Hypothalamus (tissue), 51 donors: ENCODE measurements at regions not wholly inside any gene's neighbourhood (a gene's known extent, or its start where the extent isn't known, plus 50 kb on each side); places are given as distances from the start of the nearest gene placed in this dataset.

Experiments used
- DNase-seq, 51 donors: peaks; one replicate each; lab custom pipeline; 2025; lab: John Stamatoyannopoulos, UW

DNA sequence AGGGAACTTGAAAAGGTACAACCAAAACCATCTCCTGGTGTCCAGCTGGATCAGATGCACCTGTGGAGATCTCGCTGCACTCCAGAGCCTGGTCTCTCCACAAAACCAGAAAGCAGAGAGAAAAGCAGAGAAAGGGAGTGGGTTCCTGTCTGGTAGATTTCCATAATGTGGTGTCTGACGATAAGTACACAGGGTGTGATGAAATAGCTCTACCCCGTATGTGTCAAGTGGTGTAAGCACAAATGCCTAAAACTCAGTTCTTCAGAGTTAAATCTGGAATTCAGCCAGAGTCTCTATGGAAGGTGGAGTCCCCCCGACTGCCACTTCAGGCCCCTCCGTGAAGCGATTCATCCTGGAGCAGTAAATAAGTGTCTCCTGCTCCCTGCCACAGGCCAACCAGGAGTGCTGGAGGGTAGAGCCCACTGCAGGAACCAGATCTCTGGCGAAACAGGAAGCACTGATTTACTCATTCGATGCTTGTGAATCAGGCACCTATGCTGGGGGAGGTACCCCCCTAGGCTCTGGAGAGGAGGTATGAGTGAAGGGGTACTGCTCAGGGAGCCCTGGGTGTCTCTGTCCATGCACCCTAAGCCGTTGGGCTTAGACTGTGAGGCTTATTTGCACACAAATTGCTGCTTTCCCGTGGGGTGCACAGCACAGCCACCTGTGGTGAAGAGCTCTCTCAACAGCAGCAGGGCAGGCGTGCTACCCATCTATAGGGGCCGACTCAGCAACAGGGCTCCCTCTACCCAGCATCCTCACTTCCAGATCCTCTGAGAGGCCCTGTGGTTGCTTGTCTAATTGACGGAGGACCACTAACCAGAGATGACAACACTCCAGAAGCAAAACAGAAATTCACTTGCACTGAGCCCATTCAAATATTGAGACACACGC, 97.1 kb upstream of the MYOCD start:
- DNase-seq = no peak

DNA sequence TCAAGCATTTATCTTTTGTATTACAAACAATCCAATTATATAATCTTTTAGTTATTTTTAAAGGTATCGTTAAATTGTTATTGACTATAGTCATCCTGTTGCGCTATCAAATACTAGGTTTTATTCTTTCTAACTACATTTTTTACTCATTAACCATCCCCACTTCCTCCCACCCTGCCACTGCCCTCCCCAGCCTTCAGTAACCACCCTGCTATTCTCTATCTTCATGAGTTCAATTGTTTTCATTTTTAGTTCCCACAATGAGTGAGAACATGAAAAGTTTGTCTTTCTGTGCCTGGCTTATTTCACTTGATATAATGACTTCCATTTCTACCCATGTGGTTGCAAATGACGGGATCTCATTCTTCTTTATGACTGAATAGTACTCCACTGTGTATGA, 94.1 kb upstream of the MYOCD start:
- DNase-seq = no peak

DNA sequence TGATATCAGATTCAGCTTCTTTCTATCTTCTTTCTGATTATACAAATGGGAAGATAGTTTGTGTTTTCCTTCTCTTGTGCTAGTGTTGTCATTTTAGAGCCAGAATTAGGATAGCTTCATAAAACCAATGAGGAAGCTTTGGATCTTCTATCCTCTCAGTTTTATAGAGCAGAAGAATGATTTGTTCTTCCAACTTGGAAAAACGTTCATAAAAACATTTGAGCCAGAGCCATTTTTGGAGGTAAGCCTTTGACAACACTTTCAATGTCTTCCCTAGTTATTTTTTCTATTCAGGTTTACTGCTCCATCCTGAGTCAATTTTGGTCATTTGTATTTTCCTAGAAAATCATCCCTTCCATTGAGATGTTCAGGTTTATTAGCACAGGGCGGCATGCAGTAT, 91.2 kb upstream of the MYOCD start:
- DNase-seq = no peak

DNA sequence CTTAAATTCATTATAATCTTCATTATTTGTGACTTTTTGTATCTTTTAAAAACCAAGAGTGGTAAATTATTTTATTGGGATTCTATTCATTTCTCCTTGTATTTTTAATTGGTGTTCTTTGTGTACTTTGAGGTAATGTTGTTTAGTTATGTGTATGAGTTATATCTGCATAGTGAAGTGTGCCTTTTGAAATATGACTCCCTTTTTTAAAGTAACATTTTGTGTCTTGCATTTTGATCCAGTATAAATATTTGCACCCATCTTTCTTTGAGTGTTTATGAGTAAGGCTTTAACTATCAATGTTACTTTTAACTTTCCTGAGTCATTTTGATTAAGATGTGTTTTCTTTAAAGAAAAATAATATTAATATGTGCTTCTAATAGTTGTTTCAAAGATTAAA, 90.0 kb upstream of the MYOCD start:
- DNase-seq = no peak

DNA sequence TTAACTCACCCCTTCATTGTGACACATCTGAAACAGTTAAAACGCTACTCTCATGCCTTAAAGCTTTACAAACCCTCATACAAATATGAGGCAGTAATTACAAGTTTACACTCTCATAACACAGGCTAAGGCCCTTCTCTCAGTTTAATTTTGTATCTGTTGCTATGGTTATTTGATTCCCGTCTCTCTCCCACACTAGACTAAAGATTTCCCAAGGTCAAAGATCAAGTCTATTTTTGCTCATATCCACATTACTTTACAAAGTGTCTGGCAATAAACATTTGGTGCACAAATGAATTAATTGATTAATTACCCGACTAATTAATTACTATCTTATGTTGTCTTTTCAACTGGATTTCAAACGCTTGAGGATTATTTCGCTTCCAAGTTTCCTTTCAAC, 86.4 kb upstream of the MYOCD start:
- DNase-seq = no peak

DNA sequence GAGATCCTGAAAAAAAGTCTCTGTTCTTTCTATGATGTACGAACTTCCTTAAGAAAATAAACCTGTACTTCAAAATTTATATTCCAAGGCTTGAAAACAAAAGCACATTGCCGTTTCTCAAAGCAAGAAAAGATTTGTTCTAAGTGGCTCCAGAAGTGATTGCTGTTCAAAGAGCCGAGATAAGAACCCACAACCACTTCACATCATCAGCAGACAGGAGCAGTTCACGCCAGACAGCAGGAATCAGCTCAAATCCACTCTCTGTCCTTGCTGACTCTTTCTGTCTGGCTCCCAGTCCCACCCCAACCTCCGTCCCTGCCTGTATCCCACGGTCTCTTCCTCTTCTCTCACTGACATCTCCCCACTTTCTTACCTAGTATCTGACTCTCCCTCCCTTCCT, 85.0 kb upstream of the MYOCD start:
- DNase-seq = no peak

DNA sequence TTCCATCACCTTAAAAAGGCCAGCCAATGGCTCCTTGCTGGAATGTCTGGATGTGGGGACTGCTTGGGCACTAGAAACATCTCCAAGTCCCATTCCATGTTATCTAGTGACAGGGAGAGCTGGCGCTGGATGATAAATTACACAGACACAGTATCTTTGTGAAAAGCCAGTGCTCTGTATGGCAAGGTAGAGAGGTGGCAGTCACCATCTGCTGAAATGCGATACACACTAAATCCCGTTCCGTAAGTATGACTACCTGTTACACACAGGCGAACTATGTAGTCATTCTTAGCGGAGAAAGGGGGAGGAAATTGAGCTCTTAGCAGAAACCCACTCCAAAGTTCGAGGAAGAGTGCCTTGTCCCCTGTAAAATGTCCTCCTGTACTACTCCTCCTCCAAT, 81.0 kb upstream of the MYOCD start:
- DNase-seq = no peak

DNA sequence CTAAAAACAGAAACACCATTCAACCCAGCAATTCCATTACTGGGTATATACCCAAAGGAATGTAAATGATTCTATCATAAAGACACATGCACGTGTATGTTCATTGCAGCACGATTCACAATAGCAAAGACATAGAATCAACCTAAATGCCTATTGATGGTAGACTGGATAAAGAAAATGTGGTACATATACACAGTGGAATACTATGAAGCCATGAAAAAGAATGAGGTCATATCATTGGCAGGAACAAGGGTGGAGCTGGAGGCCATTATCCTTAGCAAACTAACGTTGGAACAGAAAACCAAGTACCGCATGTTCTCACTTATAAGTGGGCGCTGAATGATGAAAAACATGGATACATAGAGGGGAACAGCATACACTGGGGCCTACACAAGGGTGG, 77.2 kb upstream of the MYOCD start:
- DNase-seq = no peak

DNA sequence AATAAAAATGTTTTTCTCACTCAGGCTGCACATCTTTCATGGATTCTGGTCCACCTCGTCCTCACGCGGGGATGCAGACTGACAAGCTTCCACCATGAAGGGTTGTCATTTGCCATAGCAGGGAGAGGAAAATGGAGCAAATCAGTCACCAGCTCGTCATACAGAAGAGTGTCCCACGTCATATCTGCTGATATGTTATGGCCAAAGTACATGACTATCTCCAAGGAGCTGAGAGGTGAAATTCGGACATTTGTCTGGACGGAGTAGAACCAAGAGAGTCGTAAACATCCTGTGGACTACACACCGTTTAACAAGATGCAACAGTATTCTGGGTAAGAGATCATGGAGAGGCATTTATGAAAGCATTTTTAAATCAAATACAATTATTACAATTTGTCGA, 75.3 kb upstream of the MYOCD start:
- DNase-seq = no peak

DNA sequence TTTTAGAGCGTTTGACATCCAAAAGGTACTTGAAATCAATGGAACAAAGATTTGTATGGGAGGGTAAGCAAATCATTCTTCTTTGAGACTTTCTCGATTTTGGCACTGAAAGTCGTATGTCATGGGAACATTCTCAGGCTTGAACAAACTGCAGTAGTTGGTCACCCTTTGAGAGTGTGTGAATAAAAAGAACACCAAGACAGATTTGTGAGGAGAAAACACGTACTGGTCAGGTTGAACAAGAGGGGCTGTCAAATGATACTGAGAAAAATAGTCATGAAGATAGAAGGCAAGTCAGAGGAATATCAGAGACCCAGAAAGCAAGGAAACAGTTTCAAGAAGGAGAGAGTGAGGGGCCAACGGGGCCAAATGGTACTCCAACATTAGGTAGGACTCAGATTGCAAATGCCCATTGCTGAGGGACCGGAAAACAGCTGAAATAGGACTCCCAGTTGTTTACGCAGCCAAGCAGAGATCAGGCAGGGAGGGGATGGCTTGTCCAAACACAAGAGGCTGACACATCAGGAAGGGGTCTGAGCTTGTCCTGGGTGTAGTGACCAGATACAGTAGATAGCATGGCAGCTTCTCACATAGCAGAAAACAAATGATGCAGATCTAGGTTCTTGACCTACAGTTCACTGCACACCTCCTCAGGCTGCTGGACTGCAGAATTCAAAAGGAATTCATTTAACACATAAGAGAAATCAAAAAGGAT, 74.5 kb upstream of the MYOCD start:
- DNase-seq = no peak

DNA sequence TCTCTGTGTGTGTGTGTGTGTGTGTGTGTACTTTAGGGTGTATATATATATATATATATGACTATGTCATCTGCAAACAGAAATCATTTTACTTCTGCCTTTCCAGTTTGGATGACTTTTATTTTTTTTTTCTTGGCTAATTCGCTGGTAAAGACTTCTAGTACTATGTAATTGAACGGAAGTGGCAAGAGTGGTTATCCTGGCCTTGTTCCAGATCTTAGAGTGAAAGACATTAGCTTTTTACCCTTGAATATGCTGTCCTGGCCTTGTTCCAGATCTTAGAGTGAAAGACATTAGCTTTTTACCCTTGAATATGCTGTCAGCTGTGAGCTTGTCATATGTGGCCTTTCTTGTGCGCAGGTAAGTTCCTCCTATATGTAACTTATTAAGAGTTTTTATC, 72.7 kb upstream of the MYOCD start:
- DNase-seq = no peak

DNA sequence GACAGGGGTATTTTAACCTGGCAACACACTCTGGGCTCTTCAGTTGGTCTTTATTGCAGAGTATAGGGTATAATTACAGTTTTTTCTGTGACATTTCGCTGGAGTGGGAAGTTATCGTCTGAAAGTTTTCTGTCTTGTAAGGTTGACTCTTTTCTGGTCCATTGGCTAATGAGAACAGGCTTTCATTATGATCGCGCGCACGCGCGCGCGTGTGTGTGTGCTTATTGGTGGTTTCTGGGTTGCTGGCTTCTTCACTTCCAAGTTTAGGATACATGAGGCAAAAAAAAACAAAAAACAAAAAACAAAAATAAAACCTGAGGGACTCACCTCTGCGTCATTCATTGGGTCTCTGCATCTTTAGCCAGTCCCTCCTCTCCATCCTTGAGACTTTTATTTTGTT, 68.7 kb upstream of the MYOCD start:
- DNase-seq = no peak

DNA sequence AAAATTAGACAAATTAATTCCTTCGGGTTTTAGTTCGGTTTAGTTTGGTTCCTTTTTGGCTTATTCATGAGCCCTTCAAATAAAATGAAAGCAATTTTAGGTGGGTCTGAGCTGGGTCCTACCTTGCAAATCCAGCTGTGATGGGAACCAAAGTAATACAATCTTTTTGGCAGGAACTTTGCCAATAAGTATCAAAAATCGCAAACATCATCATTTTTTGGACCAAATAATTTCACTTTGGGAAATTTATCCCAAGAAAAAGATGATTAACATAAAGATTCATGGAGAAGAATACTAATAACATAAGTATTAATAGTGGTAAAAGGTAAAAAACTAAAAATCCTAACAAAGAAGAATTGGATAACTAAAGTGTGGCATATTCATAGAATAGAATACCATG, 67.8 kb upstream of the MYOCD start:
- DNase-seq = no peak

DNA sequence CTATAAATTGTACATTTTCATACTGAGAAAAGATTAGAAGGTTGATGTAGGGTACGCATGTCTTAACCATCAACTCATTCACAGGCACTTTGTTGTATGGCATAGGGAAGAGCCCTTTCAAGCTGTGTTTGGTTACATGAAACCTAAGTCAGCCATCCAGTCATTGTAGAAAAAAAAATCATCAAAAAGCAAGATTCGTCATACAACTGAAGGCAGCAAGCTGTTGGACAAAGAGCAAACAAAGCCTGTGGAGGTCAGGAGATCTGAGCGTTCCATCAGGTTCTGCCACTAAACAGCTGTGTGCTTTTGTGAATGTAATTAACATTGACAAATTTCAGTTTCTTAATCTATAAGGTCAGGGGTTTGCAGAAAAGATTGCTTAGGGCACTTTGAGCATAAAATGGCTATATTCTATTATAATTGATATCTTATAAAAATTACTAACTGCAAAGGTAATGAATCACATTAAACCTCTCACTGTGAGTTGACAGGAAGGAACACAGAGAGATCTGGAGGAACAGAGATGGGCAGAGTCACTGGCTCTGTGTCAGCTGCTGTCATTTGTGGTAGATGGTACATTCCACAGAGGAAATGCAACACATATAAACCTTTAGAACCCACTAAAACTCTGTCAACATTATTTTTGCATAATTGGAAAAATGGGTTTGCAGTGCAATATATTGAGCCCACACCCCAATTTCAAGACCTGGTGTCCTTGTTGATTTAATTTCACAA, 66.3 kb upstream of the MYOCD start:
- DNase-seq = no peak

DNA sequence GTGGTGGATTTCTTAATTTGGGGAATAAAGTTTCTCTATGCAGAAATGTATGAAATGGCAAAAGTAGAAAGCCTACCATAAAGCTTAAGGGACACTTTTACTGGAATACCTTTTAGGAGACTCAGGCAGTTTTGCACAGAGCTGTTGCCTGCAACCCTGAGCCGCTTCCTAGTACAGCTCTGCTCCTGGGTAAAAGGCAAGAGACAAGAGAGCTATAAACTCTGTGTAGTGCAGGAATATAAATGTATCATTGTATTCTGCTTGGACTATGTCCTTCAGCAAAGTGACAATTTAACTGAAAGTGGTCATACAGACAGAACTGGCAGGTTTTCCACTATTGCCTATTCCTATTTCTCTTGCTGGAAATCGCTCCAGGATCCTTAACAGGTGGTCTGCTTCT, 65.3 kb upstream of the MYOCD start:
- no peak for DNase-seq

DNA sequence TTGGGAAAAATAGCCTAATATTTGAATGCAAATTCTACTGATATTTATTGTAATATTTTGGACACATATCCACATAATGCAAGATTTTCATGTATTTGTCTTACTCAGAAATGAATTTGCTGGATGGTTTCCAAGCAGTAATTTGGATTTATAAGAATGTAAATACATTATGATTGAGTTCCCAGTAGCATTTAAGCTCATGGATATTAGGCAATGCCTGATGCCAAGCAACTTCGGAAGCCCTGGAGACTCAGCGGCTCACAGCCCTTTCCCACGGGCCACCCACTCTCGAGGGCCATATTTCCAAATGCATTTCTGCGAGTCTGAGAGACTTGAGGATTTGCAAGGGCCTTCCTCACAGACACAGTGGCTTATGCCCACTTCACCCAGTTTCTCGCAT, 62.1 kb upstream of the MYOCD start:
- no peak for DNase-seq

DNA sequence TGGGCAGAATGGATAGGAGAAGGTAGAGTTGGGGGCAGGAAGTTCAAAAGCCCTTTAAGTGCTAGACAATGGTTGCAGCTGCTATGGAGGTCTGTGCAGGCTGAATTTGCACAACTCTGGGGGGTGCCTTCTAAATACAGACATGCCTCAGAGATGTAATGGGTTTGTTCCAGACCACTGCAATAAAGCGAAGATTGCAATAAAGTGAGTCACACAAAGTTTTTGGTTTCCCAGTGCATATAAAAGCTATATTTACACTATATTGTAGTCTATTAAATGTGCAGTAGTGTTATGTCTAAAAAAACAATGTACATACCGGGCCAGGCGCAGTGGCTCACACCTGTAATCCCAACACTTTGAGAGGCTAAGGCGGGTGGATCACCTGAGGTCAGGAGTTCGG, 60.5 kb upstream of the MYOCD start:
- DNase-seq = no peak

DNA sequence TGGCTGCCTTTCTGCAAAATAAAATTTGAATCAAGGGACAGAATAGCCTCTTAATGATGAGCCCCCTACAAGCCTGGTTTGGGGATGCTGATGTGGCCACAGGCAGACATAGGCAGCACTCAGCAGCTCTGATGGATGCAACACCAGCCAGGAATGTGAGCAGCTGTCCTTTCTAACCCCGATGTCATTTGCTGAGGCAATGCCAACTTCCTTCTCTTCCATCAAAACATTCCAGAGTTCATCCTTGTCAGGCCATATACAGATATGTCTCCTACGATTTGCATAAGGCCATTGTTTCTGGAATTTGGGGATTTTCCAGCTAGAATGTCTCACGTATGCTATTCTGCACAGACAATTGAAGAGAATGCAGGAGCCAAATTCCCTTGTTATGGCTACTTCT, 52.1 kb upstream of the MYOCD start:
- DNase-seq = no peak
